GM12872 (cell line): ENCODE measurements at regions not wholly inside any gene's neighbourhood (a gene's known extent, or its start where the extent isn't known, plus 50 kb on each side); places are given as distances from the start of the nearest gene placed in this dataset.

Experiments
- CTCF ChIP-seq: IDR thresholded peaks from 3 replicates; pipeline ENCODE4 v1.5.1; 2011; ENCODE audit warnings: low read depth, mild to moderate bottlenecking, low read length, moderate library complexity; ENCODE audit not compliant: insufficient read depth

- TF ChIP-seq CTCF = no peak
Measured at GRCh38 chr10:10078446-10078845, 939.2 kb upstream of the CELF2 start.

- no peak for TF ChIP-seq CTCF
Measured at GRCh38 chr10:10092581-10092980, 925.1 kb upstream of the CELF2 start.

GRCh38 chr10:10093021-10093420 lies 924.7 kb upstream of the CELF2 start:
- no peak for TF ChIP-seq CTCF

GRCh38 chr10:10094691-10095090 lies 923.0 kb upstream of the CELF2 start:
- no peak for TF ChIP-seq CTCF

GRCh38 chr10:10096296-10096695 lies 921.4 kb upstream of the CELF2 start:
- TF ChIP-seq CTCF = no peak

GRCh38 chr10:10096898-10097297 lies 920.8 kb upstream of the CELF2 start:
- no peak for TF ChIP-seq CTCF

- no peak for TF ChIP-seq CTCF
Measured at GRCh38 chr10:10101106-10101505, 916.6 kb upstream of the CELF2 start.
